Neuron (in vitro differentiated cells): ENCODE measurements at regions not wholly inside any gene's neighbourhood (a gene's known extent, or its start where the extent isn't known, plus 50 kb on each side); places are given as distances from the start of the nearest gene placed in this dataset.
"Not testable (repeated sequence)": the region's sequence is repeated elsewhere in the genome, so short reads cannot be mapped to it uniquely, and the experiment has no call there.

Experiments
- H2AFZ ChIP-seq: one replicate; pipeline ENCODE4 v1.6.1; 2013; ENCODE audit warnings: low read depth, mild to moderate bottlenecking, inconsistent platforms, low read length, moderate library complexity
- H3K27me3 ChIP-seq: one replicate; pipeline ENCODE4 v1.6.1; 2013; ENCODE audit warnings: low read length; ENCODE audit not compliant: insufficient read depth
- H3K36me3 ChIP-seq: one replicate; pipeline ENCODE4 v1.6.1; 2013; ENCODE audit warnings: low read length; ENCODE audit not compliant: insufficient read depth
- H3K4me1 ChIP-seq: one replicate; pipeline ENCODE4 v1.6.1; 2013; ENCODE audit warnings: low read length; ENCODE audit not compliant: insufficient read depth
- H3K4me3 ChIP-seq: 2 replicates; pipeline ENCODE4 v1.5.1; 2013; ENCODE audit warnings: mild to moderate bottlenecking, low read length, moderate library complexity
- H3K9me3 ChIP-seq: one replicate; pipeline ENCODE4 v1.6.1; 2013; ENCODE audit warnings: low read length

- H3K27me3 ChIP-seq: no peaks in the 10 kb centered on the region
- H3K9me3 ChIP-seq: no peaks in the 10 kb centered on the region
- no peak overlapping the region for H3K4me3 ChIP-seq
- no peaks in the 10 kb centered on the region for H3K4me1 ChIP-seq
- no peak overlapping the region for H2AFZ ChIP-seq
- no peaks in the 10 kb centered on the region for H3K36me3 ChIP-seq
These were observed 88.7 kb upstream of the USP29 start for GRCh38 chr19:57031106-57031505.

GRCh38 chr19:57033576-57033975 lies 86.2 kb upstream of the USP29 start:
- Histone ChIP-seq H3K9me3 (no peaks in the 10 kb centered on the region), H3K4me1 (no peaks in the 10 kb centered on the region), H3K36me3 (no peaks in the 10 kb centered on the region), H3K4me3 (no peak overlapping the region), H3K27me3 (no peaks in the 10 kb centered on the region), H2AFZ (no peak overlapping the region)

DNA sequence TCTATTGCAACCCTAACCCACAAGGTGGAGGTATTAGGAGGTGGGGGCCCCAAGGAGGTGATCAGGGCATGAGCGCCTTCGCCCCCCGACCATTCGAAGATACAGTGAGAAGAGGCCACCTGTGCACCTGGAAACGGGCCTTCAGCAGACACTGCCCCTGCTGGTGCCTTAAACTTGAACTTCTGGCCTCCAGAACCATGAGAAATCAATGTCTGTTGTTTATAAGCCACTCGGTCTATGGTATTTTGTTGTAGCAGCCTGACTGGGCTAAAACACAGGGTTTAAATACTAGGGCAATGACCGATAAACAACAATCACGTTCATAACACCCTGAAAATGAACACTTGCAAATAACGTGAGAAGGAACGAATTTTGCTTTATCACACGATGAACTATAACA lies 85.2 kb upstream of the USP29 start:
- H3K36me3 ChIP-seq: no peaks in the 10 kb centered on the region
- no peaks in the 10 kb centered on the region for H3K4me1 ChIP-seq
- no peaks in the 10 kb centered on the region for H3K9me3 ChIP-seq
- no peaks in the 10 kb centered on the region for H3K27me3 ChIP-seq
- H3K4me3 ChIP-seq: no peak overlapping the region
- H2AFZ ChIP-seq: no peak overlapping the region

DNA sequence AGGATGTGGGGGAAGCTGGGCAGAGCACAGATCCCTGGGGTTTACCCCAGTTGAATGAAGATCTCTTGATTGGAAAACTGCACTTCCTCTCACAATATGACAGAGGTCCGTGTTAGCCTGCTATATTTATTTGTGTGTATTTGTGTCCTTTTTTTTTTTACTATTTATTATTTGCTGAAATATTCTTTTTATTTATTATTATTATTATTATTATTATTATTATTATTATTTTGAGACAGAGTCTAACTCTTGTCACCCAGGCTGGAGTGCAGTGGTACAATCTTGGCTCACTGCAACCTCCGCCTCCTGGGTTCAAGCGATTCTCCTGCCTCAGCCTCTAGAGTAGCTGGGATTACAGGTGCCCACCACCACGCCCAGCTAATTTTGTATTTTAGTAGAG lies 84.0 kb upstream of the USP29 start:
- not testable (repeated sequence) for H2AFZ ChIP-seq, H3K36me3 ChIP-seq, H3K27me3 ChIP-seq, H3K4me1 ChIP-seq, H3K9me3 ChIP-seq, H3K4me3 ChIP-seq

DNA sequence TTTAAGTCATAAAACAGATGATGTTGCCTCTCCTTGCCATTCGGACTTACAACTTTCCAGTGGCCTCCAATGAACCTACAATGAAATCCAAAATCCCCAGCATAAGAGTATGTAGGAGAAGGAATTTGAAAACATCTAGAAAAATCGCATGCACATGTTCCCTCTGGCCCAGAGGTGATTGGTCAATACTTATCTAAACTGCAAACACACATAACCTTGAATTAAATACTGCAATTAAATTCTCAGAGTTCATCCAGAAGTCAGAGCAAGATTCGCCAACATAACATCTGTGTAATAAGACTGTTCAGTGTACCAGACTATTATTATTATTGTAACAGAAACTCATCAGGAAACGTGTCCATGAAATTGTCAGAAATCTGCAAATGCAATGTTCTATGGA lies 82.2 kb upstream of the USP29 start:
- H3K4me1 ChIP-seq: no peaks in the 10 kb centered on the region
- no peaks in the 10 kb centered on the region for H3K27me3 ChIP-seq
- no peak overlapping the region for H3K4me3 ChIP-seq
- H2AFZ ChIP-seq: no peak overlapping the region
- no peaks in the 10 kb centered on the region for H3K36me3 ChIP-seq
- H3K9me3 ChIP-seq: no peaks in the 10 kb centered on the region

DNA sequence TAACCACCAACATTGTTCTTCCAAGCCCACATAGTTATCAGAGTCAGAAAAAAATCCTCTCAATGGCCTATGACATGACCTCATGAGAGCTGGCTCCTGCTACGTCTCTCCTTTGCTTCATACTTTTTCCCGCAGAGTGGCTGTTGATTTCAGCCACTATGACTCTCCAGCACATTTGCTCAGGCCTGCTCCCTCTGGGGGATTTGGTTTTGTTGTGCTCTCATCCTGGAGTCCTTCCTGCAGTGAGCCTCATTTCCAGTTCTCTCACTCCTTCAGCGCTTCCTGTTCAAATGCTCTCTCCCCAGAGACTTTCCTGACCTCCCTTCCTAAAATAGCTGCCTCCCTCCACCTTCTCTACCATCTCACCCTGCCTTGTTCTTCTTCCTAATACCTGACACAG lies 72.0 kb upstream of the USP29 start:
- H3K4me3 ChIP-seq: no peak overlapping the region
- H3K27me3 ChIP-seq: no peaks in the 10 kb centered on the region
- no peak overlapping the region for H2AFZ ChIP-seq
- no peaks in the 10 kb centered on the region for H3K4me1 ChIP-seq
- H3K36me3 ChIP-seq: no peaks in the 10 kb centered on the region
- H3K9me3 ChIP-seq: peaks cover 4% of the 10 kb centered on the region

GRCh38 chr19:57050863-57051262 lies 68.9 kb upstream of the USP29 start:
- H3K36me3 ChIP-seq: no peaks in the 10 kb centered on the region

GRCh38 chr19:57052081-57052480 lies 67.7 kb upstream of the USP29 start:
- no peak overlapping the region for H2AFZ ChIP-seq
- H3K9me3 ChIP-seq: peaks cover 4% of the 10 kb centered on the region
- no peak overlapping the region for H3K4me3 ChIP-seq
- no peaks in the 10 kb centered on the region for H3K36me3 ChIP-seq
- no peaks in the 10 kb centered on the region for H3K27me3 ChIP-seq
- no peaks in the 10 kb centered on the region for H3K4me1 ChIP-seq

More at GRCh38 chr19:57050863-57051262, 68.9 kb upstream of the USP29 start:
- no peak overlapping the region for H3K4me3 ChIP-seq
- no peak overlapping the region for H2AFZ ChIP-seq
- H3K4me1 ChIP-seq: no peaks in the 10 kb centered on the region
- H3K27me3 ChIP-seq: no peaks in the 10 kb centered on the region
- H3K9me3 ChIP-seq: peaks cover 4% of the 10 kb centered on the region

DNA sequence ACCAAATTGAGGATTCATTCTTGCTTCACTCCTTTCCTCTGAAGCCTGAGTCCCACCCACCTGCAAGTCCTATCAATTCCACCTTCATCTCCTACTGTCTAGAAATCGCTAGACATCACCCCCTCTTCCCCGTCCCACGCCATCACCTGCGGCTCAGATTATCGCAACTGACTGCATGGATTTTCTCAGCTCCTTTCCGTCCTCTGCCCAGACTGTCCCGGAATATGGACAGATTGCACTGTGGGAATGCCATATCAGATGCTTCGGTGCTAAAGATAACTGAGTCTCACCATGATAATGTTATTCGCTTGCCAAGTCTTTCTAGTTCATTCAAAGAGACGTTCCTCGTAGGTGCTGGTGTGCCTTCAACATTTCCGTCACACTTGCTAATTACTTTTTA lies 66.4 kb upstream of the USP29 start:
- no peaks in the 10 kb centered on the region for H3K4me1 ChIP-seq
- no peaks in the 10 kb centered on the region for H3K36me3 ChIP-seq
- H3K9me3 ChIP-seq: peaks cover 4% of the 10 kb centered on the region
- H2AFZ ChIP-seq: no peak overlapping the region
- no peak overlapping the region for H3K4me3 ChIP-seq
- peaks cover 3% of the 10 kb centered on the region for H3K27me3 ChIP-seq

DNA sequence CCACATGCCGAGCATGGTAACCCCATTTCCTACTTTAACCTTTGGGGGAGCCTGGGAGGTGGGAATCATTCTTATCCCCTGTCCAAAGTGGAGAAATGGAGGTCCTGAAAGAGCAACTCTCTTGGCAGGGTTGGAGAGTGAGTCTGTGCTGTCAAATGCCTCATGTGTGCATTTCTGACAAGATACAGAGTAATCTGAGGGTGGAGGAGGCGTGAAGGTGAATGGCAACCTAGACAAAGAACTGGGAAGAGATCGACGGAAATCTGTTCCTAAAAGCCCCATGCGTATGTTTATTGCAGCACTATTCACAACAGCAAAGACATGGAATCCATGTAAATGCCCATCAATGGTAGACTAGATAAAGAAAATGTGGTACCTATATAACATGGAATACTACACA lies 63.8 kb upstream of the USP29 start:
- Histone ChIP-seq H2AFZ (no peak overlapping the region), H3K9me3 (peaks cover 3% of the 10 kb centered on the region), H3K27me3 (peaks cover 3% of the 10 kb centered on the region), H3K4me3 (no peak overlapping the region), H3K4me1 (no peaks in the 10 kb centered on the region), H3K36me3 (no peaks in the 10 kb centered on the region)

DNA sequence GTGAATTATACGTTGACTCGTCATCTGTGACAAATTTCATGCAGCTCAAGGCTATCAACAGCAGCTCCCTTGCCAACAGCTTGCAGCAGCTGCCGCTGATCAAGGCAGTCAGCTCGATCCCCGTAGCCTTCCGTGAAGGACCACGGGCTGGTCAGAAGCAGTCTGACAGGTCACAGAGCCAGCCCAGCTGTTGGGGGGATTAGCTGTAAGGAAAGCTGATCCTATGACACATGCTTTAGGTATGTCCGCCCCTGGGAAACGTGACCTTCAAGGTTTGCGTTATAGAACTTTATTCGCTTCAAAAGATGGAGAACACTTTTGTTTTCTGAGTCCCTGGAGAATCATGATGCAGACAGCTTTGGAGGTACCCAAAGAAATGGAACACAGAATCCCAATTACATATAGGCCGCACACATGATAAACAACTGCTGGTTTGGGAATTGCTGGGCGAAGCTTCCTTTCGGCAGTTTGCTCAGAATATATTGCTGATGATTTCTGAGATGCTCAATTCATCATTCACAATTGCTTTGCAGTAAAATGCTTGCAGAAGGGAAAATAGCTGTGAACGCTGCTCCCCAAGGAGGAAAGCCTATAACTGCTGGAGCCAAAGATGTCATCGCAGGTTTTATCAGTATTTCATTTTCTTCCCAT lies 62.6 kb upstream of the USP29 start:
- Histone ChIP-seq H3K36me3 (no peaks in the 10 kb centered on the region), H3K27me3 (peaks cover 3% of the 10 kb centered on the region), H2AFZ (no peak overlapping the region), H3K9me3 (peaks cover 2% of the 10 kb centered on the region), H3K4me1 (no peaks in the 10 kb centered on the region), H3K4me3 (no peak overlapping the region)

DNA sequence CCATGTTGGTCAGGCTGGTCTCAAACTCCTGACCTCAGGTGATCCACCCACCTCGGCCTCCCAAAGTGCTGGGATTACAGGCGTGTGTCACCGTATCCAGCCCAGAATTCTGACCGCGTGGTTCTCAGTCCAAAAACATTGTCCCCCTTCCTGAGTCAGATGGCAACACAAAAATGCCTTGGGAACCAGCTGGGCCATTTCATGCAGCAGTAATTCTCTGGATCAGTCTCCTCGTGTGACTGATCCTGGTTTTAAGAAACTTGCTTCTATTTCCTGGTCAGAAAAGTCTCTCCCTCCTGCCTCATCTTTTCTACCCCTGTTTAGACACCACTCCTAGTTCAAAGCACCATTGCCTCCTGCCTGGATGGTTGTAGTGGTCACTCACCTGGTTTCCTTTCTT lies 60.9 kb upstream of the USP29 start:
- no peak overlapping the region for H3K4me3 ChIP-seq
- peaks cover 3% of the 10 kb centered on the region for H3K27me3 ChIP-seq
- H2AFZ ChIP-seq: no peak overlapping the region
- peaks cover 10% of the 10 kb centered on the region for H3K9me3 ChIP-seq
- no peaks in the 10 kb centered on the region for H3K36me3 ChIP-seq
- H3K4me1 ChIP-seq: no peaks in the 10 kb centered on the region

DNA sequence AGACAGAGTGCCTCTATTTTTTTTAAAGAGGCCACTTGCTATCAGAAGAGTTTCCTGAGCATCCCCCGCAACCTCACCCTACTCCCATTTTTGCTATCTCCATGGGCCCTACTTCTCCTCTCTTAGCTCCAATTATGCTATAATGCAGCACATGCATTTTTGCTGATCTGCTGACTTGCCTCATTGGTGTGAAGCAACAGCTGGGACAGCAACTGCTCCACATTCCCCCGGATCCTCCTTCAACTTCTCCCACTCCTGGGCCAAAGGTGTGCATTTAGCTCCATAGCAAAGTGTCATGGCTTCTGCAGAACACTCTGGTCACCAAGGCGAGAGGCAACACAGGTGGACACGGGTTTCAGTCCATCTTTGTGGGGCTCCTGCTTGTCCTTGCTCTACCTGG lies 56.7 kb upstream of the USP29 start:
- Histone ChIP-seq H2AFZ (no peak overlapping the region), H3K27me3 (peaks cover 2% of the 10 kb centered on the region), H3K36me3 (no peaks in the 10 kb centered on the region), H3K4me3 (no peak overlapping the region), H3K4me1 (no peaks in the 10 kb centered on the region), H3K9me3 (peaks cover 12% of the 10 kb centered on the region)

DNA sequence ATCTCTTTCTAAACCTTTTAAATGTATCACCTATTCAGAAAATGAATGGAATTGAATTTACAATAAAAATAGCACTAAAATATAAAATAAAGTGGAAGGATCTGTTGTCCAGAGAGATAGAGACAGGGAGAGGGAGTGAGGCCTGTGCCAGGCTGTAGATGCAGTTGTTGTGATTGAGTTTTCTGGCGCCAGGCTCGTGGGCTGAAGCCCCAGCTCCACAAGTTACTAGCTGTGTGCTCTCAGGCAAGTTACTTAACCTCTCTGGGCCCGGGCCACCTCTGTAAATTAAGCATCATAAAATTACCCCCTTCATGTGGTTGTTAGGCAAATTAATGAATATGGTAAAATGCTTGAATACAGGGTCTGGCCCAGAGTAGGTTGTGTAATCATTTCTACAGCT lies 52.3 kb upstream of the USP29 start:
- no peak overlapping the region for H2AFZ ChIP-seq
- H3K27me3 ChIP-seq: no peaks in the 10 kb centered on the region
- no peaks in the 10 kb centered on the region for H3K4me1 ChIP-seq
- H3K36me3 ChIP-seq: no peaks in the 10 kb centered on the region
- peaks cover 7% of the 10 kb centered on the region for H3K9me3 ChIP-seq
- no peak overlapping the region for H3K4me3 ChIP-seq
